H1 (cell line): ENCODE measurements at regions not wholly inside any gene's neighbourhood (a gene's known extent, or its start where the extent isn't known, plus 50 kb on each side); places are given as distances from the start of the nearest gene placed in this dataset.

Experiments
- HDAC2 ChIP-seq, 2 experiments: fragments of 300-600 bp in 1 of 2; sonication (generic) in 1 of 2; IDR thresholded peaks; 2 replicates each; pipeline ENCODE4 v1.6.1; 2011 to 2012; ENCODE audit warnings: low read depth in 2 of 2, low read length in 2 of 2, mild to moderate bottlenecking in 2 of 2, moderate library complexity in 2 of 2, borderline replicate concordance in 1 of 2, inconsistent platforms in 1 of 2
- HDAC6 ChIP-seq: IDR thresholded peaks from one replicate; pipeline ENCODE4 v1.7.1; 2012; ENCODE audit warnings: low read depth, mild to moderate bottlenecking, inconsistent platforms, low read length, moderate library complexity
- KDM4A ChIP-seq: IDR thresholded peaks from one replicate; pipeline ENCODE4 v1.7.1; 2012; ENCODE audit warnings: low read depth, mild to moderate bottlenecking, moderate library complexity, low read length, inconsistent platforms; ENCODE audit not compliant: severe bottlenecking
- TF ChIP-seq, protein P1 (sequence below), 3 experiments: IDR thresholded peaks; 1 replicate in 2 of 3; 2 replicates in 1 of 3; pipeline versions ENCODE4 v1.5.1 to v1.6.1; 2011; ENCODE audit warnings: low read length in 3 of 3, mild to moderate bottlenecking in 3 of 3, inconsistent platforms in 2 of 3, low read depth in 1 of 3, moderate library complexity in 1 of 3; ENCODE audit not compliant: insufficient read depth in 1 of 3; ENCODE audit errors: control extremely low read depth in 1 of 3
- TF ChIP-seq, protein P2 (sequence below): IDR thresholded peaks from 2 replicates; pipeline ENCODE4 v1.6.1; 2012; ENCODE audit warnings: inconsistent platforms

DNA sequence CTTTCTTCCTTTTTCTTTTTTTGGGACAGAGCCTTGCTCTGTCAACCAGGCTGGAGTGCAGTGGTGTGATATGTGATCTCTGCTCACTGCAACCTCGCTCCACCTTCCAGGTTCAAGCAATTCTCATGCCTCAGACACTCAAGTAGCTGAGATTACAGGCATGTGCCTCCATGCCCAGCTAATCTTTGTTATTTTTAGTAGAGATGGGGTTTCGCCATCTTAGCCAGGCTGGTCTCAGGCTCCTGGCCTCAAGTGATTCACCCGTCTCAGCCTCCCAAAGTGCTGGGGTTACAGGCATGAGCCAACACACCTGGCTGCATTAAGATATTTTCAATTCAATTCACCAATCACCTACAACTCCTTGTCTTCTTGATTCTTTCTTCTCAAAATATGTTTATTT is 1046.5 kb downstream of the GALC start (continued):
- TF ChIP-seq, protein P1, sequence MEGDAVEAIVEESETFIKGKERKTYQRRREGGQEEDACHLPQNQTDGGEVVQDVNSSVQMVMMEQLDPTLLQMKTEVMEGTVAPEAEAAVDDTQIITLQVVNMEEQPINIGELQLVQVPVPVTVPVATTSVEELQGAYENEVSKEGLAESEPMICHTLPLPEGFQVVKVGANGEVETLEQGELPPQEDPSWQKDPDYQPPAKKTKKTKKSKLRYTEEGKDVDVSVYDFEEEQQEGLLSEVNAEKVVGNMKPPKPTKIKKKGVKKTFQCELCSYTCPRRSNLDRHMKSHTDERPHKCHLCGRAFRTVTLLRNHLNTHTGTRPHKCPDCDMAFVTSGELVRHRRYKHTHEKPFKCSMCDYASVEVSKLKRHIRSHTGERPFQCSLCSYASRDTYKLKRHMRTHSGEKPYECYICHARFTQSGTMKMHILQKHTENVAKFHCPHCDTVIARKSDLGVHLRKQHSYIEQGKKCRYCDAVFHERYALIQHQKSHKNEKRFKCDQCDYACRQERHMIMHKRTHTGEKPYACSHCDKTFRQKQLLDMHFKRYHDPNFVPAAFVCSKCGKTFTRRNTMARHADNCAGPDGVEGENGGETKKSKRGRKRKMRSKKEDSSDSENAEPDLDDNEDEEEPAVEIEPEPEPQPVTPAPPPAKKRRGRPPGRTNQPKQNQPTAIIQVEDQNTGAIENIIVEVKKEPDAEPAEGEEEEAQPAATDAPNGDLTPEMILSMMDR (IDR thresholded peaks at IDR 0.05; ENCODE audit: control extremely low read depth in 1 of 3, insufficient read depth in 1 of 3, low read depth in 1 of 3, low read length in 3 of 3) = no peak
- TF ChIP-seq HDAC2 (IDR thresholded peaks at IDR 0.05; ENCODE audit: borderline replicate concordance in 1 of 2, low read depth in 2 of 2, low read length in 2 of 2) (no peak), KDM4A (no peak), HDAC6 (no peak)
- TF ChIP-seq, protein P2, sequence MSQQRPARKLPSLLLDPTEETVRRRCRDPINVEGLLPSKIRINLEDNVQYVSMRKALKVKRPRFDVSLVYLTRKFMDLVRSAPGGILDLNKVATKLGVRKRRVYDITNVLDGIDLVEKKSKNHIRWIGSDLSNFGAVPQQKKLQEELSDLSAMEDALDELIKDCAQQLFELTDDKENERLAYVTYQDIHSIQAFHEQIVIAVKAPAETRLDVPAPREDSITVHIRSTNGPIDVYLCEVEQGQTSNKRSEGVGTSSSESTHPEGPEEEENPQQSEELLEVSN = no peak
